ENCODE measurements at regions not wholly inside any gene's neighbourhood (a gene's known extent, or its start where the extent isn't known, plus 50 kb on each side); places are given as distances from the start of the nearest gene placed in this dataset.

DNA sequence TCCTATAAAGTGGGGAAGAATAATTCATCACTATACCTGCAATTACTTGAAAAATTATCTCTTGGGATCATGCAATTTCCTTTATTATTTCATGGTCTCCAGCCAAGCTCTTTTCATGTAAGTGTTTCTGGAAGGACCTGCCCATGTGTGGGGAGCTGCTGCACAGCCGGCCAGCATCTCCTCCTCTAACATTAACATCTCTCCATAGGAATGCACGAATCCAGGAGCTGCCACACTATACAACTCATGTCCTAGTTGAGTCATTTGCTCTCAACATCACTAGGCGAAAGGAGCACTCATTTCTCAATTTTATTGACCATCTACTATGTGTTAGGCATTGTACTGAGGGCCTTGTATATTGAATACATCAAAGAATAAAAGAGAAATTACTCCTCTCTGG, 144.3 kb upstream of the ERBB4 start:
- no peak overlapping the region for H3K27ac ChIP-seq (ENCODE audit: low read depth, low read length)
- no peak overlapping the region for H2AFZ ChIP-seq (ENCODE audit: low read depth, low read length, severe bottlenecking)
- no peaks in the 10 kb centered on the region for H4K20me1 ChIP-seq (ENCODE audit: low read depth, low read length)
- no peaks in the 10 kb centered on the region for H3K27me3 ChIP-seq (ENCODE audit: low read length)
- H3K9me3 ChIP-seq (ENCODE audit: insufficient read depth, low read length): no peaks in the 10 kb centered on the region
- H3K9ac ChIP-seq (ENCODE audit: low read length): no peak overlapping the region
- H3F3A ChIP-seq (ENCODE audit: insufficient read depth): no peaks in the 10 kb centered on the region
- no peak overlapping the region for H3K4me3 ChIP-seq (ENCODE audit: insufficient read depth, low read length, poor library complexity, severe bottlenecking)
- H3K36me3 ChIP-seq (ENCODE audit: low read length): no peaks in the 10 kb centered on the region
- TF ChIP-seq, protein P1, sequence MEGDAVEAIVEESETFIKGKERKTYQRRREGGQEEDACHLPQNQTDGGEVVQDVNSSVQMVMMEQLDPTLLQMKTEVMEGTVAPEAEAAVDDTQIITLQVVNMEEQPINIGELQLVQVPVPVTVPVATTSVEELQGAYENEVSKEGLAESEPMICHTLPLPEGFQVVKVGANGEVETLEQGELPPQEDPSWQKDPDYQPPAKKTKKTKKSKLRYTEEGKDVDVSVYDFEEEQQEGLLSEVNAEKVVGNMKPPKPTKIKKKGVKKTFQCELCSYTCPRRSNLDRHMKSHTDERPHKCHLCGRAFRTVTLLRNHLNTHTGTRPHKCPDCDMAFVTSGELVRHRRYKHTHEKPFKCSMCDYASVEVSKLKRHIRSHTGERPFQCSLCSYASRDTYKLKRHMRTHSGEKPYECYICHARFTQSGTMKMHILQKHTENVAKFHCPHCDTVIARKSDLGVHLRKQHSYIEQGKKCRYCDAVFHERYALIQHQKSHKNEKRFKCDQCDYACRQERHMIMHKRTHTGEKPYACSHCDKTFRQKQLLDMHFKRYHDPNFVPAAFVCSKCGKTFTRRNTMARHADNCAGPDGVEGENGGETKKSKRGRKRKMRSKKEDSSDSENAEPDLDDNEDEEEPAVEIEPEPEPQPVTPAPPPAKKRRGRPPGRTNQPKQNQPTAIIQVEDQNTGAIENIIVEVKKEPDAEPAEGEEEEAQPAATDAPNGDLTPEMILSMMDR (IDR thresholded peaks at IDR 0.05; ENCODE audit: insufficient read depth, low read length, poor library complexity, severe bottlenecking): no peak
- no peak for TF ChIP-seq EZH2phosphoT487 (conservative IDR thresholded peaks at IDR 0.05; ENCODE audit: low read length)
- H3K9me2 ChIP-seq (replicated peaks; ENCODE audit: insufficient read depth, low read length): no peaks in the 10 kb centered on the region
- no peaks in the 10 kb centered on the region for H3K79me2 ChIP-seq (ENCODE audit: insufficient read depth, low read length)
- H3K4me2 ChIP-seq (ENCODE audit: low read depth, low read length, poor library complexity, severe bottlenecking): no peak overlapping the region

DNA sequence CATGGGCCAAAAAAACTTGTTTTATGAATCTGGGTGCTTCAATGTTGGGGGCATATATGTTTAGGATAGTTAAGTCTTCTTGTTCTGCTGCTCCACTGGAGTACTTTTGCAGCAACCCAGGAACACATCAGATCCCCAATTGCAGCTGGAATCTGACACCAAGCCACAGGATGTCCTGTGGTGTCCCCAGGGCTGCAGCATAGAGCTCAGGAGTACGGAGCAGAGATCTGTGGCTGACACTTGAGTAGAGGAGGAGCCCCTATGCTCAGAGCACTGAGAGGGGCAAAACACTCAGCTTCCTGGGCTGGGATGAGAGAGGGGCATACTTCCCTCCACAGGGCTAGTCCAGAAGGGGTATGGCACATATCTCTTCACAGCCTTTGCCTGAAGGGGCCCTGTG, 138.9 kb upstream of the ERBB4 start:
- TF ChIP-seq, protein P1 (IDR thresholded peaks at IDR 0.05; ENCODE audit: insufficient read depth, low read length, poor library complexity, severe bottlenecking): no peak
- no peak for TF ChIP-seq EZH2phosphoT487 (conservative IDR thresholded peaks at IDR 0.05; ENCODE audit: low read length)
- Histone ChIP-seq H3K4me3 (ENCODE audit: insufficient read depth, low read length, poor library complexity, severe bottlenecking) (no peak overlapping the region), H4K20me1 (ENCODE audit: low read depth, low read length) (no peaks in the 10 kb centered on the region), H3K79me2 (ENCODE audit: insufficient read depth, low read length) (no peaks in the 10 kb centered on the region), H2AFZ (ENCODE audit: low read depth, low read length, severe bottlenecking) (no peak overlapping the region), H3K9ac (ENCODE audit: low read length) (no peak overlapping the region), H3K36me3 (ENCODE audit: low read length) (no peaks in the 10 kb centered on the region), H3K4me2 (ENCODE audit: low read depth, low read length, poor library complexity, severe bottlenecking) (no peak overlapping the region), H3K27me3 (ENCODE audit: low read length) (no peaks in the 10 kb centered on the region), H3K9me2 (replicated peaks; ENCODE audit: insufficient read depth, low read length) (no peaks in the 10 kb centered on the region), H3F3A (ENCODE audit: insufficient read depth) (no peaks in the 10 kb centered on the region), H3K9me3 (ENCODE audit: insufficient read depth, low read length) (no peaks in the 10 kb centered on the region), H3K27ac (ENCODE audit: low read depth, low read length) (no peak overlapping the region)

DNA sequence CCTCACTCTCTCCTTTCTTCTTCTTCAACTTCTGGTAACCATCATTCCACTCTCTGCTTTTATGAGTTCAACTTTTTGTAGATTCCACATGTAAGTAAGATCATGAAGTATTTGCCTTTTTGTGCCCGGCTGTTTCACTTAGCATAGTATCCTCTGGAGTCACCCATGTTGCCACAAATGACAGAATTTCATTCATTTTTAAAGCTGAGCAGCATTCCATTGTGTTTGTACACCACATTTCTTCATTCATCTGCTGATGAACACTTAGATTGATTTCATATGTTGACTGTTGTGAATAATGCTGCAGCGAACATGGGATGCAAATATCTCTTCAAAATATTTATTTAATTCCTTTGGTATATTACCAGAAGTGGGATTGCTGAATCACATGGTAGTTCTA, 133.6 kb upstream of the ERBB4 start:
- TF ChIP-seq, protein P1 (IDR thresholded peaks at IDR 0.05; ENCODE audit: insufficient read depth, low read length, poor library complexity, severe bottlenecking): no peak
- TF ChIP-seq EZH2phosphoT487 (conservative IDR thresholded peaks at IDR 0.05; ENCODE audit: low read length): no peak
- Histone ChIP-seq H3F3A (ENCODE audit: insufficient read depth) (no peaks in the 10 kb centered on the region), H3K4me3 (ENCODE audit: insufficient read depth, low read length, poor library complexity, severe bottlenecking) (no peak overlapping the region), H3K27ac (ENCODE audit: low read depth, low read length) (no peak overlapping the region), H3K9ac (ENCODE audit: low read length) (no peak overlapping the region), H3K9me3 (ENCODE audit: insufficient read depth, low read length) (no peaks in the 10 kb centered on the region), H3K79me2 (ENCODE audit: insufficient read depth, low read length) (no peaks in the 10 kb centered on the region), H3K9me2 (replicated peaks; ENCODE audit: insufficient read depth, low read length) (no peaks in the 10 kb centered on the region), H3K36me3 (ENCODE audit: low read length) (no peaks in the 10 kb centered on the region), H4K20me1 (ENCODE audit: low read depth, low read length) (no peaks in the 10 kb centered on the region), H3K27me3 (ENCODE audit: low read length) (no peaks in the 10 kb centered on the region), H2AFZ (ENCODE audit: low read depth, low read length, severe bottlenecking) (no peak overlapping the region), H3K4me2 (ENCODE audit: low read depth, low read length, poor library complexity, severe bottlenecking) (no peak overlapping the region)

DNA sequence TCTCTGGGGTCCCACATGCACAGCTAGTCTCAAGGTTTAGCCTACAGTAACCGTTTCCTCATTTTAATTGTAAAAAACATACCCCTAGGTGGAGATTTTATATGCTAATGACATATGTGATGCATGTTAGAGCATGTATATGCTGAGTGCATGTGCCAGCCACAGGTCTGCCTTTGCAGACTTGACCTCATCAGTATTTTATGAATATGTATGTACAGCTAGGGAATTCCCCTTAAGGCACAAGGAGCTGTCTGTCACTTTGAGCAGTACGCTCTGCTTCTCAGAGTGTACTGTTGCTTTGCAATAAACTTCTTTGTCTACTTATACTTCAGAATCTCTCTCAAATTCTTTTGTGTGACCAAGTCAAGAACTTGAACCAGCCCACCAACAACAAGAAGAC, 131.2 kb upstream of the ERBB4 start:
- no peak overlapping the region for H3K4me2 ChIP-seq (ENCODE audit: low read depth, low read length, poor library complexity, severe bottlenecking)
- H3K9ac ChIP-seq (ENCODE audit: low read length): no peak overlapping the region
- H3K9me2 ChIP-seq (replicated peaks; ENCODE audit: insufficient read depth, low read length): no peaks in the 10 kb centered on the region
- no peak overlapping the region for H3K27ac ChIP-seq (ENCODE audit: low read depth, low read length)
- H3K79me2 ChIP-seq (ENCODE audit: insufficient read depth, low read length): no peaks in the 10 kb centered on the region
- no peaks in the 10 kb centered on the region for H3K9me3 ChIP-seq (ENCODE audit: insufficient read depth, low read length)
- H3F3A ChIP-seq (ENCODE audit: insufficient read depth): no peaks in the 10 kb centered on the region
- H3K4me3 ChIP-seq (ENCODE audit: insufficient read depth, low read length, poor library complexity, severe bottlenecking): no peak overlapping the region
- no peaks in the 10 kb centered on the region for H3K36me3 ChIP-seq (ENCODE audit: low read length)
- TF ChIP-seq EZH2phosphoT487 (conservative IDR thresholded peaks at IDR 0.05; ENCODE audit: low read length): no peak
- TF ChIP-seq, protein P1 (IDR thresholded peaks at IDR 0.05; ENCODE audit: insufficient read depth, low read length, poor library complexity, severe bottlenecking): no peak
- no peaks in the 10 kb centered on the region for H4K20me1 ChIP-seq (ENCODE audit: low read depth, low read length)
- H2AFZ ChIP-seq (ENCODE audit: low read depth, low read length, severe bottlenecking): no peak overlapping the region
- no peaks in the 10 kb centered on the region for H3K27me3 ChIP-seq (ENCODE audit: low read length)
